ENCODE measurements at regions not wholly inside any gene's neighbourhood (a gene's known extent, or its start where the extent isn't known, plus 50 kb on each side); places are given as distances from the start of the nearest gene placed in this dataset.

- Mint-ChIP-seq H3K27ac (ENCODE audit: unreplicated experiment) (no peak overlapping the region), H3K4me3 (ENCODE audit: unreplicated experiment) (no peak overlapping the region), H3K4me1 (ENCODE audit: unreplicated experiment) (peaks cover 11% of the 10 kb centered on the region), H3K27me3 (ENCODE audit: unreplicated experiment) (peaks cover 1% of the 10 kb centered on the region), H3K9me3 (ENCODE audit: unreplicated experiment) (no peaks in the 10 kb centered on the region), H3K36me3 (ENCODE audit: low read depth, unreplicated experiment) (no peaks in the 10 kb centered on the region)
- no peak for DNase-seq (ENCODE audit: low spot score)
- no peak for TF ChIP-seq CTCF (IDR thresholded peaks at IDR 0.05; ENCODE audit: unreplicated experiment)
Measured at GRCh38 chr4:80145739-80146138, 51.6 kb upstream of the PRDM8 start.

GRCh38 chr4:80144676-80145470, 52.4 kb upstream of the PRDM8 start:
- H3K27me3 Mint-ChIP-seq (ENCODE audit: unreplicated experiment) = peaks cover 1% of the 10 kb centered on the region
- DNase-seq (ENCODE audit: low spot score) = no peak
- H3K4me3 Mint-ChIP-seq (ENCODE audit: unreplicated experiment) = no peak overlapping the region
- no peak for TF ChIP-seq CTCF (IDR thresholded peaks at IDR 0.05; ENCODE audit: unreplicated experiment)
- no peaks in the 10 kb centered on the region for H3K36me3 Mint-ChIP-seq (ENCODE audit: low read depth, unreplicated experiment)
- H3K27ac Mint-ChIP-seq (ENCODE audit: unreplicated experiment) = no peak overlapping the region
- no peaks in the 10 kb centered on the region for H3K9me3 Mint-ChIP-seq (ENCODE audit: unreplicated experiment)
- peaks cover 11% of the 10 kb centered on the region for H3K4me1 Mint-ChIP-seq (ENCODE audit: unreplicated experiment)

- no peaks in the 10 kb centered on the region for H3K9me3 Mint-ChIP-seq (ENCODE audit: unreplicated experiment)
- no peaks in the 10 kb centered on the region for H3K36me3 Mint-ChIP-seq (ENCODE audit: low read depth, unreplicated experiment)
- H3K27me3 Mint-ChIP-seq (ENCODE audit: unreplicated experiment) = peaks cover 1% of the 10 kb centered on the region
- no peak for TF ChIP-seq CTCF (IDR thresholded peaks at IDR 0.05; ENCODE audit: unreplicated experiment)
- H3K27ac Mint-ChIP-seq (ENCODE audit: unreplicated experiment) = no peak overlapping the region
- H3K4me1 Mint-ChIP-seq (ENCODE audit: unreplicated experiment) = peaks cover 11% of the 10 kb centered on the region
- H3K4me3 Mint-ChIP-seq (ENCODE audit: unreplicated experiment) = no peak overlapping the region
- no peak for DNase-seq (ENCODE audit: low spot score)
Measured at GRCh38 chr4:80143307-80143679, 54.0 kb upstream of the PRDM8 start.

GRCh38 chr4:80142394-80143306, 54.7 kb upstream of the PRDM8 start:
- no peaks in the 10 kb centered on the region for H3K9me3 Mint-ChIP-seq (ENCODE audit: unreplicated experiment)
- no peak for DNase-seq (ENCODE audit: low spot score)
- TF ChIP-seq CTCF (IDR thresholded peaks at IDR 0.05; ENCODE audit: unreplicated experiment) = no peak
- H3K36me3 Mint-ChIP-seq (ENCODE audit: low read depth, unreplicated experiment) = no peaks in the 10 kb centered on the region
- H3K4me1 Mint-ChIP-seq (ENCODE audit: unreplicated experiment) = peaks cover 11% of the 10 kb centered on the region
- peaks cover 1% of the 10 kb centered on the region for H3K27me3 Mint-ChIP-seq (ENCODE audit: unreplicated experiment)
- no peak overlapping the region for H3K27ac Mint-ChIP-seq (ENCODE audit: unreplicated experiment)
- H3K4me3 Mint-ChIP-seq (ENCODE audit: unreplicated experiment) = no peak overlapping the region

- Mint-ChIP-seq H3K4me3 (ENCODE audit: unreplicated experiment) (no peak overlapping the region), H3K36me3 (ENCODE audit: low read depth, unreplicated experiment) (no peaks in the 10 kb centered on the region), H3K4me1 (ENCODE audit: unreplicated experiment) (peaks cover 11% of the 10 kb centered on the region), H3K9me3 (ENCODE audit: unreplicated experiment) (no peaks in the 10 kb centered on the region), H3K27me3 (ENCODE audit: unreplicated experiment) (peaks cover 1% of the 10 kb centered on the region), H3K27ac (ENCODE audit: unreplicated experiment) (no peak overlapping the region)
- no peak for TF ChIP-seq CTCF (IDR thresholded peaks at IDR 0.05; ENCODE audit: unreplicated experiment)
- no peak for DNase-seq (ENCODE audit: low spot score)
Measured at GRCh38 chr4:80141543-80141942, 55.8 kb upstream of the PRDM8 start.
